MM.1S (cell line): ENCODE measurements at regions not wholly inside any gene's neighbourhood (a gene's known extent, or its start where the extent isn't known, plus 50 kb on each side); places are given as distances from the start of the nearest gene placed in this dataset.

Source experiments
- DNase-seq: peaks from one replicate; pipeline ENCODE4 v3.0.0-alpha.2; 2015
- H2AFZ ChIP-seq: fragments of 300-600 bp; sonication (generic); 2 replicates; pipeline ENCODE4 v1.6.0; 2016; ENCODE audit warnings: antibody characterized with exemption, low read length
- H3F3A ChIP-seq: fragments of 300-600 bp; sonication (generic); 2 replicates; pipeline ENCODE4 v1.6.1; 2016; ENCODE audit warnings: mild to moderate bottlenecking, antibody characterized with exemption, low read length, moderate library complexity, mixed read lengths; ENCODE audit not compliant: insufficient read depth
- H3K27ac ChIP-seq: fragments of 300-600 bp; sonication (generic); 2 replicates; pipeline ENCODE4 v1.5.1; 2016; ENCODE audit warnings: mild to moderate bottlenecking, low read length
- H3K27me3 ChIP-seq: fragments of 300-600 bp; sonication (generic); replicated peaks from 2 replicates; pipeline ENCODE4 v1.6.0; 2016; ENCODE audit warnings: low read length; ENCODE audit not compliant: insufficient read depth
- H3K36me3 ChIP-seq: fragments of 300-600 bp; sonication (generic); replicated peaks from 2 replicates; pipeline ENCODE4 v1.6.1; 2016; ENCODE audit warnings: mild to moderate bottlenecking, low read length, mixed read lengths; ENCODE audit not compliant: insufficient read depth
- H3K4me1 ChIP-seq: fragments of 300-600 bp; sonication (generic); 2 replicates; pipeline ENCODE4 v1.6.1; 2016; ENCODE audit warnings: low read length, mixed read lengths
- H3K4me2 ChIP-seq: fragments of 300-600 bp; sonication (generic); 2 replicates; pipeline ENCODE4 v1.6.0; 2016; ENCODE audit warnings: low read depth, low read length
- H3K4me3 ChIP-seq: fragments of 300-600 bp; sonication (generic); 2 replicates; pipeline ENCODE4 v1.5.1; 2016; ENCODE audit warnings: low read length, mixed read lengths
- H3K79me2 ChIP-seq: fragments of 300-600 bp; sonication (generic); 2 replicates; pipeline ENCODE4 v1.6.1; 2016; ENCODE audit warnings: mixed run types, low read length, mixed read lengths
- H3K9ac ChIP-seq: fragments of 300-600 bp; sonication (generic); 2 replicates; pipeline ENCODE4 v1.6.1; 2016; ENCODE audit warnings: low read length, mixed read lengths
- H3K9me2 ChIP-seq: fragments of 300-600 bp; sonication (generic); replicated peaks from 2 replicates; pipeline ENCODE4 v1.6.1; 2016; ENCODE audit warnings: mild to moderate bottlenecking, low read length, mixed read lengths; ENCODE audit not compliant: insufficient read depth
- H3K9me3 ChIP-seq: fragments of 300-600 bp; sonication (generic); replicated peaks from 2 replicates; pipeline ENCODE4 v1.6.1; 2016; ENCODE audit warnings: mild to moderate bottlenecking, low read length, mixed read lengths; ENCODE audit not compliant: insufficient read depth
- H4K20me1 ChIP-seq: fragments of 300-600 bp; sonication (generic); 2 replicates; pipeline ENCODE4 v1.6.1; 2016; ENCODE audit warnings: mild to moderate bottlenecking, low read length, moderate library complexity, mixed read lengths; ENCODE audit not compliant: insufficient read depth
- EZH2 ChIP-seq: fragments of 300-600 bp; sonication (generic); optimal IDR thresholded peaks from 2 replicates; pipeline ENCODE3; 2017; ENCODE audit warnings: low read depth, mild to moderate bottlenecking, antibody characterized with exemption, low read length, mixed read lengths
- EZH2phosphoT487 ChIP-seq: fragments of 300-600 bp; sonication (generic); IDR thresholded peaks from 2 replicates; pipeline ENCODE4 v1.6.1; 2018; ENCODE audit warnings: antibody characterized with exemption, low read length
- TF ChIP-seq, protein P1 (sequence below): fragments of 300-600 bp; sonication (generic); IDR thresholded peaks from 2 replicates; pipeline ENCODE4 v1.5.1; 2016; ENCODE audit warnings: antibody characterized with exemption, low read length, mixed read lengths

DNA sequence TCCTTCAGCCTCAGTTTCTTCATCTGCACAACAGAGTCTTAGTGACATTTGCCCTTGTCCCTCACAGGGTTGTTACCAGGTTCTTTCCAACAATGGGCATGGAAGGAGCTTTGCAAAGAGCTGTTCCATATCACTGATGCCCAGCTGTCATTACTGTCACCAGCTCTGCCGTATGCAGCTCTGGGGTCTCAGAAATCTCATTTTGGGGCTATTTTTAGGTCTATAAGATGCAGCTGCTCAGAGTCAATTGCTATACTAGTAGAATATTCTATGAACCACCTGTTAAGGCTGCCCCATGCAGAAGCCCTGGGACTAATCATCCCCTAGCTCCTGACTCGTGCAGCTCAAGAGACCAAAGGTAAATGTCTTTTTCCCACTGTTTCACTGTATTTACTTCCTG, 105.1 kb upstream of the TNPO1 start:
- no peaks in the 10 kb centered on the region for H3K36me3 ChIP-seq
- no peaks in the 10 kb centered on the region for H4K20me1 ChIP-seq
- no peak overlapping the region for H2AFZ ChIP-seq
- H3K9ac ChIP-seq = no peak overlapping the region
- no peaks in the 10 kb centered on the region for H3K4me1 ChIP-seq
- peaks cover 2% of the 10 kb centered on the region; the same call in 1 of the 2 replicates for H3K9me2 ChIP-seq
- no peak overlapping the region for H3K4me3 ChIP-seq
- H3K4me2 ChIP-seq = no peak overlapping the region
- no peaks in the 10 kb centered on the region for H3K9me3 ChIP-seq
- no peak for DNase-seq
- H3F3A ChIP-seq = no peaks in the 10 kb centered on the region
- H3K27me3 ChIP-seq = no peaks in the 10 kb centered on the region
- no peaks in the 10 kb centered on the region for H3K79me2 ChIP-seq
- no peak overlapping the region for H3K27ac ChIP-seq
- TF ChIP-seq EZH2 = no peak
- TF ChIP-seq, protein P1, sequence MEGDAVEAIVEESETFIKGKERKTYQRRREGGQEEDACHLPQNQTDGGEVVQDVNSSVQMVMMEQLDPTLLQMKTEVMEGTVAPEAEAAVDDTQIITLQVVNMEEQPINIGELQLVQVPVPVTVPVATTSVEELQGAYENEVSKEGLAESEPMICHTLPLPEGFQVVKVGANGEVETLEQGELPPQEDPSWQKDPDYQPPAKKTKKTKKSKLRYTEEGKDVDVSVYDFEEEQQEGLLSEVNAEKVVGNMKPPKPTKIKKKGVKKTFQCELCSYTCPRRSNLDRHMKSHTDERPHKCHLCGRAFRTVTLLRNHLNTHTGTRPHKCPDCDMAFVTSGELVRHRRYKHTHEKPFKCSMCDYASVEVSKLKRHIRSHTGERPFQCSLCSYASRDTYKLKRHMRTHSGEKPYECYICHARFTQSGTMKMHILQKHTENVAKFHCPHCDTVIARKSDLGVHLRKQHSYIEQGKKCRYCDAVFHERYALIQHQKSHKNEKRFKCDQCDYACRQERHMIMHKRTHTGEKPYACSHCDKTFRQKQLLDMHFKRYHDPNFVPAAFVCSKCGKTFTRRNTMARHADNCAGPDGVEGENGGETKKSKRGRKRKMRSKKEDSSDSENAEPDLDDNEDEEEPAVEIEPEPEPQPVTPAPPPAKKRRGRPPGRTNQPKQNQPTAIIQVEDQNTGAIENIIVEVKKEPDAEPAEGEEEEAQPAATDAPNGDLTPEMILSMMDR = no peak
- TF ChIP-seq EZH2phosphoT487 = no peak

DNA sequence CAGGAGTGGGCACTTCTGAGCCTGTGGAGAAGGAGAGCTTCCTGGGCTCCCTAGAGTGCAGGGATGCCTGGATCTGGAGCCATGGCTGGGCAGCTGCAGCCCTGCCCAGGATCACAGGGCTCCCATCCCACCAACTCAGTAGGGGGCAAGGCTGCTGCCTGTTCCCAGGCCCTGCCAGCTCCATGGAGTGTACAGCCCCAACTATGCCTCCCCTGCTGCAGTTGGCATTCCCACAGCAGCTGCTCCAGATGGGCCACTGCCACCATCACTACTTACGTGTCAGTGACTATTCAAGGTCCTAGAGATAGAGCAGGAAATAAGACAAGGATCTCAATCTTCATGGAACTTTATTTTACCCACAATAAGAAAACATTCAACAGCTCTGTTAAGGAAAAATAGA, 107.1 kb upstream of the TNPO1 start:
- no peaks in the 10 kb centered on the region for H3K27me3 ChIP-seq
- no peak overlapping the region for H3K9ac ChIP-seq
- TF ChIP-seq, protein P1 = no peak
- TF ChIP-seq EZH2 (no peak), EZH2phosphoT487 (no peak)
- H2AFZ ChIP-seq = no peak overlapping the region
- no peak overlapping the region for H3K27ac ChIP-seq
- no peaks in the 10 kb centered on the region for H3K4me1 ChIP-seq
- H3K9me3 ChIP-seq = no peaks in the 10 kb centered on the region
- no peak overlapping the region for H3K4me3 ChIP-seq
- no peak for DNase-seq
- H3F3A ChIP-seq = no peaks in the 10 kb centered on the region
- peaks cover 2% of the 10 kb centered on the region; the same call in 1 of the 2 replicates for H3K9me2 ChIP-seq
- H4K20me1 ChIP-seq = no peaks in the 10 kb centered on the region
- no peaks in the 10 kb centered on the region for H3K79me2 ChIP-seq
- no peaks in the 10 kb centered on the region for H3K36me3 ChIP-seq
- no peak overlapping the region for H3K4me2 ChIP-seq

DNA sequence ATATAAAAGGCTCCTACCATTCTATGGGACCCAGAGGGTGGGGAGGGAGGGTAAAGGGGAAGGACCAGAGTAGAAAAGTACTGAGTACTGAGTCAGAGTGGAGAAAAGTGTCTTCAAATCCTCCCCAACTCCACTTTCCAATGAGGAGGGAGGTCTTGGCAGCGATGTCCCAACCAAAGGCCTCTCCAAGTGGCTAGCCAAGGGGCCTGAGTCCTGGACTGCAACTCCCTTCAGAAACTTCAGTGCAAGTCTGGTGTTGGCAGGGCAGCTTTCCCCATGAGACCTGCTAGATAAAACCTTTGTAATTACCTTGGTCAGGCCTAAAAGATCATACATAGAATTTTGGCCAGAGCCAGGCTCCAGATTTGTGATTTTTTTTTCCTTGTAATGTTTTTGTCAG, 111.3 kb upstream of the TNPO1 start:
- no peaks in the 10 kb centered on the region for H3K27me3 ChIP-seq
- no peaks in the 10 kb centered on the region for H3K9me3 ChIP-seq
- no peaks in the 10 kb centered on the region for H3F3A ChIP-seq
- no peak overlapping the region for H3K4me2 ChIP-seq
- H4K20me1 ChIP-seq = no peaks in the 10 kb centered on the region
- H3K4me3 ChIP-seq = no peak overlapping the region
- H2AFZ ChIP-seq = no peak overlapping the region
- no peaks in the 10 kb centered on the region for H3K36me3 ChIP-seq
- TF ChIP-seq EZH2 (no peak), EZH2phosphoT487 (no peak)
- TF ChIP-seq, protein P1 = no peak
- H3K79me2 ChIP-seq = no peaks in the 10 kb centered on the region
- H3K9me2 ChIP-seq = no peaks in the 10 kb centered on the region
- H3K27ac ChIP-seq = no peak overlapping the region
- no peaks in the 10 kb centered on the region for H3K4me1 ChIP-seq
- no peak for DNase-seq
- H3K9ac ChIP-seq = no peak overlapping the region
